Endothelial cell of umbilical vein (primary cell): ENCODE measurements at regions not wholly inside any gene's neighbourhood (a gene's known extent, or its start where the extent isn't known, plus 50 kb on each side); places are given as distances from the start of the nearest gene placed in this dataset.

Experiments
- BruUV-seq: library from RNA; stranded (reverse); fragments of 400-500 nt; replicated peaks from 2 replicates; lab custom pipeline; 2021; lab: Mats Ljungman, UMichigan
- CTCF ChIA-PET: fragments of 300-600, 350-600 bp; sonication (Branson Sonifier 250); formaldehyde crosslinking; loops from one replicate; lab custom pipeline; 2021; ENCODE audit warnings: antibody characterized with exemption, inconsistent platforms; lab: Charles Lee
- POLR2A ChIA-PET: fragments of 300-600, 350-600 bp; sonication (Branson Sonifier 250); formaldehyde crosslinking; loops from one replicate; lab custom pipeline; 2021; ENCODE audit warnings: antibody characterized with exemption, inconsistent platforms; lab: Charles Lee
- DNase-seq: peaks from one replicate; pipeline ENCODE4 v3.0.0-alpha.2; 2011; ENCODE audit warnings: low read depth, low spot score
- FAIRE-seq: peaks from 2 replicates; lab custom pipeline; 2011; peaks lifted over from hg19 to GRCh38; lab: Jason Lieb, UNC
- H2AFZ ChIP-seq: 2 replicates; pipeline ENCODE4 v1.6.0; 2012; ENCODE audit warnings: low read depth, low read length, control low read depth, inconsistent platforms
- H3K27ac ChIP-seq: 2 replicates; pipeline ENCODE4 v1.5.1; 2011; ENCODE audit warnings: low read depth, mild to moderate bottlenecking, control low read depth, low read length, moderate library complexity; ENCODE audit not compliant: insufficient read depth
- H3K27me3 ChIP-seq, 2 experiments: 2 replicates each; pipeline versions ENCODE4 v1.6.0 to v1.6.1; 2011; ENCODE audit warnings: low read length in 2 of 2, mixed read lengths in 1 of 2; ENCODE audit not compliant: control insufficient read depth in 2 of 2, insufficient read depth in 2 of 2
- H3K36me3 ChIP-seq, 2 experiments: 2 replicates in 1 of 2; 3 replicates in 1 of 2; pipeline ENCODE4 v1.5.1; 2011; ENCODE audit warnings: low read length in 2 of 2, mild to moderate bottlenecking in 1 of 2, moderate library complexity in 1 of 2; ENCODE audit not compliant: control insufficient read depth in 2 of 2, insufficient read depth in 2 of 2; ENCODE audit errors: extremely low read depth in 1 of 2
- H3K4me1 ChIP-seq: 3 replicates; pipeline ENCODE4 v1.5.1; 2011; ENCODE audit warnings: mild to moderate bottlenecking, low read length; ENCODE audit not compliant: control insufficient read depth, insufficient read depth; ENCODE audit errors: extremely low read depth
- H3K4me2 ChIP-seq: 2 replicates; pipeline ENCODE4 v1.6.1; 2011; ENCODE audit warnings: low read length, control low read depth, mixed read lengths; ENCODE audit not compliant: insufficient read depth
- H3K4me3 ChIP-seq, 3 experiments: fragments of 200-600 bp in 1 of 3; sonication (generic), shearing (Covaris generic) in 1 of 3; replicated peaks in 1 of 3; 2 replicates each; pipeline ENCODE4 v1.5.1; 2011 to 2016; ENCODE audit warnings: control low read depth in 3 of 3, low read length in 3 of 3, mild to moderate bottlenecking in 2 of 3, inconsistent platforms in 1 of 3, low read depth in 1 of 3, moderate library complexity in 1 of 3; ENCODE audit not compliant: insufficient read depth in 1 of 3
- H3K79me2 ChIP-seq: 2 replicates; pipeline ENCODE4 v1.6.0; 2012; ENCODE audit warnings: low read length, inconsistent platforms; ENCODE audit not compliant: control insufficient read depth, insufficient read depth
- H3K9ac ChIP-seq: replicated peaks from 2 replicates; pipeline ENCODE3; 2011; ENCODE audit warnings: low read length, control low read depth; ENCODE audit not compliant: insufficient read depth; ENCODE audit errors: extremely low read depth
- H3K9me1 ChIP-seq: replicated peaks from 3 replicates; pipeline ENCODE4 v1.6.0; 2011; ENCODE audit warnings: mild to moderate bottlenecking, low read length; ENCODE audit not compliant: control insufficient read depth, insufficient read depth; ENCODE audit errors: extremely low read depth
- H3K9me3 ChIP-seq: replicated peaks from 2 replicates; pipeline ENCODE4 v1.5.1; 2012; ENCODE audit warnings: low read length, inconsistent platforms; ENCODE audit not compliant: control insufficient read depth, insufficient read depth
- H4K20me1 ChIP-seq: replicated peaks from 2 replicates; pipeline ENCODE3; 2011; ENCODE audit warnings: mild to moderate bottlenecking, low read length; ENCODE audit not compliant: control insufficient read depth, insufficient read depth; ENCODE audit errors: extremely low read depth
- CTCF ChIP-seq, 2 donors: IDR thresholded peaks; 1 replicate in 1 of 2; 2 replicates in 1 of 2; pipeline ENCODE4 v1.5.1; 2011; ENCODE audit warnings: low read length in 2 of 2, mild to moderate bottlenecking in 2 of 2, moderate library complexity in 2 of 2, control low read depth in 1 of 2, inconsistent platforms in 1 of 2, low read depth in 1 of 2; ENCODE audit not compliant: insufficient read depth in 1 of 2; ENCODE audit errors: extremely low read depth in 1 of 2
- EZH2 ChIP-seq: IDR thresholded peaks from 2 replicates; pipeline ENCODE4 v1.6.1; 2012; ENCODE audit warnings: borderline replicate concordance, low read depth, mild to moderate bottlenecking, moderate library complexity, low read length, inconsistent platforms; ENCODE audit not compliant: severe bottlenecking
- FOS ChIP-seq: IDR thresholded peaks from 2 replicates; pipeline ENCODE4 v1.6.1; 2011; ENCODE audit warnings: mild to moderate bottlenecking, low read length, moderate library complexity, borderline replicate concordance; ENCODE audit not compliant: insufficient read depth
- GATA2 ChIP-seq: IDR thresholded peaks from 2 replicates; pipeline ENCODE4 v1.7.0; 2011; ENCODE audit warnings: low read depth, mild to moderate bottlenecking, moderate library complexity, mixed read lengths, low read length; ENCODE audit not compliant: insufficient read length, insufficient read depth
- JUN ChIP-seq: IDR thresholded peaks from 2 replicates; pipeline ENCODE4 v1.6.1; 2011; ENCODE audit warnings: borderline replicate concordance, low read depth; ENCODE audit not compliant: insufficient read length, insufficient read depth
- MAX ChIP-seq: IDR thresholded peaks from 2 replicates; pipeline ENCODE4 v1.6.1; 2011; ENCODE audit not compliant: insufficient read depth, insufficient read length
- MYC ChIP-seq: IDR thresholded peaks from one replicate; pipeline ENCODE4 v1.6.1; 2011; ENCODE audit warnings: mild to moderate bottlenecking, low read depth, low read length
- POLR2A ChIP-seq: IDR thresholded peaks from 2 replicates; pipeline ENCODE4 v1.6.1; 2012; ENCODE audit warnings: low read depth, mild to moderate bottlenecking, control low read depth, low read length
- POLR2AphosphoS5 ChIP-seq: IDR thresholded peaks from 2 replicates; pipeline ENCODE4 v1.6.1; 2012; ENCODE audit warnings: low read depth, mild to moderate bottlenecking, control low read depth, low read length, moderate library complexity; ENCODE audit not compliant: insufficient read depth
- dilution Hi-C: fragments of 300-500 bp; cut with MboI; formaldehyde crosslinking; loops from one replicate; pipeline ENCODE4 v1.15.0; 2019; ENCODE audit warnings: low sequenced_read_pairs; ENCODE audit not compliant: extremely low pct_ligation_motif_present
- intact Hi-C: fragments of 100-400 bp; cut with micrococcal nuclease; formaldehyde crosslinking; loops from one replicate; pipeline ENCODE4 v1.10.0; 2022

- no TSS peak for BruUV-seq
- no peak overlapping the region for H3K4me3 ChIP-seq
- ChIA-PET POLR2A (no interaction called here), CTCF (no interaction called here)
- H3K9me1 ChIP-seq = no peaks in the 10 kb centered on the region
- no peak for FAIRE-seq
- H3K79me2 ChIP-seq = no peaks in the 10 kb centered on the region
- no peaks in the 10 kb centered on the region for H4K20me1 ChIP-seq
- H3K27ac ChIP-seq = no peak overlapping the region
- no peak overlapping the region for H3K9ac ChIP-seq
- dilution Hi-C loops = no loop called here
- no peaks in the 10 kb centered on the region for H3K4me1 ChIP-seq
- H3K27me3 ChIP-seq = no peaks in the 10 kb centered on the region
- no peak overlapping the region for H2AFZ ChIP-seq
- H3K36me3 ChIP-seq = no peaks in the 10 kb centered on the region
- intact Hi-C loops = no loop called here
- TF ChIP-seq FOS (no peak), POLR2A (no peak), GATA2 (no peak), JUN (no peak), POLR2AphosphoS5 (no peak), CTCF (IDR thresholded peaks at IDR 0.05; ENCODE audit: extremely low read depth in 1 of 2, insufficient read depth in 1 of 2, low read depth in 1 of 2, low read length in 2 of 2) (no peak), MYC (no peak), MAX (no peak), EZH2 (no peak)
- H3K9me3 ChIP-seq = no peaks in the 10 kb centered on the region
- H3K4me2 ChIP-seq = no peak overlapping the region
- no peak for DNase-seq
Measured at GRCh38 chr6:118720125-118720473, 68.7 kb upstream of the CEP85L start.
